Mesenteric fat pad (tissue), 1 donor: ENCODE measurements at regions not wholly inside any gene's neighbourhood (a gene's known extent, or its start where the extent isn't known, plus 50 kb on each side); places are given as distances from the start of the nearest gene placed in this dataset.

Experiments used
- DNase-seq: peaks from one replicate; pipeline ENCODE4 v3.0.0-alpha.2; 2020; ENCODE audit warnings: low spot score
- donor health status: DM: yes; HTN: yes; CAD: no.

- DNase-seq = peak; percentile 83
These were observed 94.3 kb upstream of the BHLHE23 start for GRCh38 chr20:63100926-63101699.

- no peak for DNase-seq
These were observed 93.6 kb upstream of the BHLHE23 start for GRCh38 chr20:63100174-63100925.

- DNase-seq = peak; percentile 81
These were observed 92.9 kb upstream of the BHLHE23 start for GRCh38 chr20:63099456-63100173.

GRCh38 chr20:63098195-63098810 is 91.5 kb upstream of the BHLHE23 start:
- DNase-seq = no peak

GRCh38 chr20:63097336-63097831 is 90.6 kb upstream of the BHLHE23 start:
- DNase-seq = peak; percentile 75

GRCh38 chr20:63096681-63097335 is 90.0 kb upstream of the BHLHE23 start:
- DNase-seq = peak; percentile 60

- peak; percentile 57 for DNase-seq
These were observed 89.2 kb upstream of the BHLHE23 start for GRCh38 chr20:63095718-63096654.

- DNase-seq = peak; percentile 72
These were observed 88.2 kb upstream of the BHLHE23 start for GRCh38 chr20:63094767-63095499.

- DNase-seq = peak; percentile 64
These were observed 87.4 kb upstream of the BHLHE23 start for GRCh38 chr20:63093966-63094766.

GRCh38 chr20:63092660-63093215 is 86.0 kb upstream of the BHLHE23 start:
- peak; percentile 76 for DNase-seq

- DNase-seq = peak; percentile 85
These were observed 85.3 kb upstream of the BHLHE23 start for GRCh38 chr20:63091901-63092659.

- DNase-seq = peak; percentile 82
These were observed 84.2 kb upstream of the BHLHE23 start for GRCh38 chr20:63090682-63091571.

GRCh38 chr20:63090052-63090451 is 83.3 kb upstream of the BHLHE23 start:
- peak; percentile 8 for DNase-seq

- DNase-seq = peak; percentile 79
These were observed 82.5 kb upstream of the BHLHE23 start for GRCh38 chr20:63089051-63089907.
